Muscle of leg (tissue), 3 donors: ENCODE measurements at regions not wholly inside any gene's neighbourhood (a gene's known extent, or its start where the extent isn't known, plus 50 kb on each side); places are given as distances from the start of the nearest gene placed in this dataset.
"Not testable (repeated sequence)": the region's sequence is repeated elsewhere in the genome, so short reads cannot be mapped to it uniquely, and the experiment has no call there.

ENCODE experiments used
- DNase-seq: peaks from one replicate; pipeline ENCODE4 v3.0.0; 2013
- H3K27ac ChIP-seq: one replicate; pipeline ENCODE4 v1.5.1; 2013; ENCODE audit warnings: mild to moderate bottlenecking, low read length, control low read depth
- H3K27me3 ChIP-seq: one replicate; pipeline ENCODE4 v1.6.1; 2013; ENCODE audit warnings: low read length; ENCODE audit not compliant: control insufficient read depth, insufficient read depth
- H3K36me3 ChIP-seq: one replicate; pipeline ENCODE4 v1.6.1; 2013; ENCODE audit warnings: low read length; ENCODE audit not compliant: control insufficient read depth, insufficient read depth
- H3K4me1 ChIP-seq: one replicate; pipeline ENCODE4 v1.6.1; 2013; ENCODE audit warnings: low read length; ENCODE audit not compliant: control insufficient read depth, insufficient read depth
- H3K4me3 ChIP-seq: one replicate; pipeline ENCODE4 v1.5.1; 2013; ENCODE audit warnings: low read length, control low read depth
- H3K9me3 ChIP-seq: replicated peaks from 2 replicates; pipeline ENCODE4 v1.6.1; 2013; ENCODE audit warnings: low read depth, low read length; ENCODE audit not compliant: control insufficient read depth
- WGBS: methylation state at CpG from one replicate; pipeline ENCODE4 v1.1.5; 2013; ENCODE audit warnings: missing lambda C conversion rate; ENCODE audit not compliant: insufficient coverage; 5-methylcytosine and 5-hydroxymethylcytosine counted together

DNA sequence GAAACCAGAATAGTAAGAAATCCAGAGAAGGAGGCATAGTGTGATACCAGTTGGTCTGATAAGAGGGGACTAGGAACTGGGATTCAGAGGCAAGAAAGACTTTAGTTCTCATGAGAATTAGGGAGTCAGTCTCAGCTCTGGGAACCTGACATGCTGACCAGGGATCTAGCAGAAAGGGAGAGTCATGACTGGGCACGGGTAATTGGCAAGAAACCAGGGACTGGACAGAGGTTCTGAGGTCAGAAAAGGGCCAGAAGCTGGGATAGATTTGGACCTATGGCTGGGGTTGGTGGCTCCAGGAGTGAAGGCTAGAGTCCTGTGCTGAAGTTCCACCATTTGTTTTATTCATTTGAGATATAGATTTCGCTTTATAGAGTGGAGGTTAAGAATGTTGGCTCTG, 110.2 kb upstream of the C1GALT1C1 start:
- Histone ChIP-seq H3K27me3 (peaks cover 4% of the 10 kb centered on the region), H3K36me3 (no peaks in the 10 kb centered on the region), H3K4me3 (no peak overlapping the region), H3K9me3 (no peaks in the 10 kb centered on the region), H3K27ac (no peak overlapping the region), H3K4me1 (no peaks in the 10 kb centered on the region)
- 33% methylated on average over 1 of the region's 2 CpGs for WGBS
- DNase-seq = no peak

DNA sequence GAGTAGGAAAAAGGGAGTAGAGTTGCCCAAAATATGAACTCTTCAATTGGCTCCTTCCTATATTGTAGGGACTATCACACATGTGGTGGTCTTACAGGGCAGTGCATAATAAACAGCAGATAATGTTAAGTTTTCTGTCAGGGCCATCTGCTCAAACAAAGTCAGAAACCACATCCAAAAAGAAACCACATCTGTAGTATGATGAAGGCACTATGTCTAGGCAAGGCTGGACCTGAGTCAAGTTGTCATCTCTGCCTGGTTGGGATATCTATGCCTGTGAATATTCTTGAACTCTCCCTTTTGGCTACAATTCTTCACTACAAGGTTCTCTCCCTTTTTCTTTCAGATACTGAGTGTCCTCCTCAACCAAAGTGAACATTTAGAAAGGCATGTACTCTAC, 109.4 kb upstream of the C1GALT1C1 start:
- no peak overlapping the region for H3K27ac ChIP-seq
- no peaks in the 10 kb centered on the region for H3K4me1 ChIP-seq
- no peaks in the 10 kb centered on the region for H3K9me3 ChIP-seq
- no peak for DNase-seq
- no peak overlapping the region for H3K4me3 ChIP-seq
- H3K36me3 ChIP-seq = no peaks in the 10 kb centered on the region
- H3K27me3 ChIP-seq = peaks cover 4% of the 10 kb centered on the region

DNA sequence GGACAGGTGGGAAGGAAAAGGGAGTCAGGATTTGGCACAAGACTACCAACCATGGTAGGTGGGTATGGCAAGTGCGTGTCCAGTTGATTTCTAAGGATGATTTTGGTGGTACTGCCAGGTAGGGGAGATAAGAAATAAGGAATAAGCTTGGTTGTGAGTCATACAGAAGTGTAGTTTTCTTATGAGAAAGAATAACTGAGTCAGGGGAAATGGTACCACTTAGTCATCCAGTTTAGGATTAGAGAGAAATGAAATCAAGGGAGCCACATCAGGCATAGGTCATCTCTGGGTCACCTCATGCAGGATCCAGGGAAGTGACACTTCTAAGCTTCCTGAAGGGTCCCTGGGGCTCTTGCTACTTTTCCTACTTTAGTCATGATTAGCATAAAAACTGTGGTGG, 107.1 kb upstream of the C1GALT1C1 start:
- H3K4me3 ChIP-seq = no peak overlapping the region
- WGBS = 44% methylated on average over 1 of the region's 1 CpG
- H3K27ac ChIP-seq = no peak overlapping the region
- no peaks in the 10 kb centered on the region for H3K9me3 ChIP-seq
- H3K36me3 ChIP-seq = no peaks in the 10 kb centered on the region
- DNase-seq = no peak
- no peaks in the 10 kb centered on the region for H3K4me1 ChIP-seq
- H3K27me3 ChIP-seq = no peaks in the 10 kb centered on the region

GRCh38 chrX:120735966-120736365, 106.1 kb upstream of the C1GALT1C1 start:
- 88% methylated on average over 1 of the region's 2 CpGs for WGBS
- H3K4me1 ChIP-seq = no peaks in the 10 kb centered on the region
- no peak overlapping the region for H3K4me3 ChIP-seq
- no peak overlapping the region for H3K27ac ChIP-seq
- no peaks in the 10 kb centered on the region for H3K36me3 ChIP-seq
- no peaks in the 10 kb centered on the region for H3K9me3 ChIP-seq
- no peaks in the 10 kb centered on the region for H3K27me3 ChIP-seq
- DNase-seq = no peak

DNA sequence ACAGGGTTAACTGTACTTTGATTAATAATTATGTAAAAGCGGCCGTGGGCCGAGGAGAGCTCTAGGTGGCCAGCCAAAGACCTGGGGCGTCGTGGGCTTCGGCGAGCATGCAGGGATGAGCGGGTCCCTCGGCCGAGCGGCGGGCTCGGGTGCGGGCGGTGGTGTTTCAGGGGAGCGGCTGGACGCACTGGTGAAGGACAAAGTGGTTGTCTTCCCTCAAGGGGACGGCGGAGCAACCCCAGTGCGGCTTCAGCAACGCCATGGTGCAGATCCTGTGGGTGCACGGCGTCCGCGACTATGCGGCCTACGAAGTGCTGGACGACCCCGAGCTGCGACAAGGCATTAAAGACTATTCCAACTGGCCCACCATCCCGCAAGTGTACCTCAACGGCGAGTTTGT, 103.0 kb upstream of the C1GALT1C1 start:
- 90% methylated on average over 27 of the region's 33 CpGs for WGBS
- no peak for DNase-seq

GRCh38 chrX:120732461-120732860, 102.6 kb upstream of the C1GALT1C1 start:
- no CpG with 5 or more reads among the region's 7 CpGs for WGBS
- H3K36me3 ChIP-seq = no peaks in the 10 kb centered on the region
- H3K27ac ChIP-seq = no peak overlapping the region
- H3K4me1 ChIP-seq = no peaks in the 10 kb centered on the region
- no peak overlapping the region for H3K4me3 ChIP-seq
- no peaks in the 10 kb centered on the region for H3K9me3 ChIP-seq
- no peaks in the 10 kb centered on the region for H3K27me3 ChIP-seq
- DNase-seq = no peak

More for the DNA sequence above, 103.0 kb upstream of the C1GALT1C1 start:
- H3K36me3 ChIP-seq = no peaks in the 10 kb centered on the region
- H3K9me3 ChIP-seq = no peaks in the 10 kb centered on the region
- H3K4me3 ChIP-seq = no peak overlapping the region
- no peak overlapping the region for H3K27ac ChIP-seq
- no peaks in the 10 kb centered on the region for H3K4me1 ChIP-seq
- H3K27me3 ChIP-seq = no peaks in the 10 kb centered on the region

DNA sequence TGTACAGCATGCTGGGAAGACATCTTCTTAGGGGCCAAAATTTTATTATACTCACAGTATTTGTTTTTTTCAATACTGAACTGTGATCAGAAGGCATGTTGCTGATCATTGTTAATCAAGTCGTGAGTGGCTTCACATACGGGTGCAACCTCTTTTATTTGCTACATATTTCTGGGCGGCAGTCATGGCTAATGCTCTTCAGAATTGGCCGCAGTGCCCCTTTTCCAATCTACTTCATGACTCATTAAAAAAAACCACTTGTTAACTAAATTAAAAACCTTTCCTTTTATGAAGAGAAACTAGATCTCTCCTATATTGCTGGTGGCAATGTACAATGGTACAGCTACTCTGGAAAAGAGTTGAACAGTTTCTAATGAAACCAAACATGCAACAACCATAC, 101.5 kb upstream of the C1GALT1C1 start:
- no peaks in the 10 kb centered on the region for H3K27me3 ChIP-seq
- no peak for DNase-seq
- 52% methylated on average over 4 of the region's 4 CpGs for WGBS
- no peaks in the 10 kb centered on the region for H3K9me3 ChIP-seq
- no peak overlapping the region for H3K4me3 ChIP-seq
- no peak overlapping the region for H3K27ac ChIP-seq
- H3K4me1 ChIP-seq = no peaks in the 10 kb centered on the region
- H3K36me3 ChIP-seq = no peaks in the 10 kb centered on the region

GRCh38 chrX:120729506-120730255, 99.8 kb upstream of the C1GALT1C1 start:
- H3K9me3 ChIP-seq, H3K27ac ChIP-seq, H3K27me3 ChIP-seq, DNase-seq, H3K4me1 ChIP-seq, H3K4me3 ChIP-seq, H3K36me3 ChIP-seq: not testable (repeated sequence)
- 86% methylated on average over 1 of the region's 7 CpGs for WGBS

GRCh38 chrX:120727911-120728310, 98.1 kb upstream of the C1GALT1C1 start:
- H3K4me3 ChIP-seq = no peak overlapping the region
- H3K27me3 ChIP-seq = no peaks in the 10 kb centered on the region
- peak; percentile 88 for DNase-seq
- H3K36me3 ChIP-seq = no peaks in the 10 kb centered on the region
- no peaks in the 10 kb centered on the region for H3K4me1 ChIP-seq
- no peaks in the 10 kb centered on the region for H3K9me3 ChIP-seq
- no peak overlapping the region for H3K27ac ChIP-seq

GRCh38 chrX:120727452-120727851, 97.6 kb upstream of the C1GALT1C1 start:
- no peak overlapping the region for H3K4me3 ChIP-seq
- no peak overlapping the region for H3K27ac ChIP-seq
- WGBS = no CpG with 5 or more reads among the region's 2 CpGs
- no peaks in the 10 kb centered on the region for H3K36me3 ChIP-seq
- no peaks in the 10 kb centered on the region for H3K4me1 ChIP-seq
- peak; percentile 96 for DNase-seq
- H3K27me3 ChIP-seq = no peaks in the 10 kb centered on the region
- H3K9me3 ChIP-seq = no peaks in the 10 kb centered on the region

DNA sequence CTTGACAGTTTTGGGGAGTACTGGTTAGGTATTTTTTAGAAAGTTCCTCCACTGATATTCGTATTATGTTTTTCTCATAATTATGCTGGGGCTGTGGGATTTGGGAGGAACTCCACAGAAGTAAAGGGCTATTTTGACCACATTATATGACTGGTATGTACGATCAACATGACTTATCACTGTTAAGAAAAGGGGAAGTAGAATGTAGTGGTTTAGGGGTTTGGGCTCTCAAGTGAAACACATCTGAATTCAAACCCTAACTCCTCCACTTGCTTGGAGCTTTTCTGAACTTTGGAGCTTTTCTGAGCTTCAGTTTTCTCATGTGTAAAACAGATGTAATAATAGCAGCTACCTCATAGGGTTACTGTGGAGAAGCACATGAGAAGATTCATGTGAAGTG, 96.4 kb upstream of the C1GALT1C1 start:
- Histone ChIP-seq H3K9me3 (no peaks in the 10 kb centered on the region), H3K27ac (no peak overlapping the region), H3K4me1 (no peaks in the 10 kb centered on the region), H3K27me3 (no peaks in the 10 kb centered on the region), H3K36me3 (no peaks in the 10 kb centered on the region), H3K4me3 (no peak overlapping the region)
- no CpG with 5 or more reads among the region's 2 CpGs for WGBS
- no peak for DNase-seq
